GM23338 (cell line): ENCODE measurements at regions not wholly inside any gene's neighbourhood (a gene's known extent, or its start where the extent isn't known, plus 50 kb on each side); places are given as distances from the start of the nearest gene placed in this dataset.

Source experiments
- ATAC-seq: fragments of 200-7000 bp; cut with Tn5 transposase; 3 replicates; pipeline ENCODE4 v1.9.1; 2020
- DNase-seq: peaks from one replicate; pipeline ENCODE4 v3.0.0-alpha.2; 2015; ENCODE audit warnings: low spot score
- H2AFZ ChIP-seq: fragments of 200-600 bp; sonication (generic); 2 replicates; pipeline ENCODE4 v1.8.0; 2016; ENCODE audit warnings: antibody characterized with exemption, mild to moderate bottlenecking, moderate library complexity
- H3F3A ChIP-seq: fragments of 200-600 bp; sonication (generic); replicated peaks from 2 replicates; pipeline ENCODE4 v1.8.0; 2017; ENCODE audit warnings: antibody characterized with exemption, mixed run types, low read depth
- H3K27ac ChIP-seq: fragments of 200-600 bp; sonication (generic); 2 replicates; pipeline ENCODE4 v1.6.1; 2016; ENCODE audit warnings: low read depth
- H3K27me3 ChIP-seq: fragments of 200-600 bp; sonication (generic); 2 replicates; pipeline ENCODE4 v1.8.0; 2016; ENCODE audit warnings: mild to moderate bottlenecking, mixed run types, moderate library complexity; ENCODE audit not compliant: insufficient read depth
- H3K36me3 ChIP-seq: fragments of 200-600 bp; sonication (generic); 2 replicates; pipeline ENCODE4 v1.8.0; 2016; ENCODE audit warnings: mild to moderate bottlenecking; ENCODE audit not compliant: insufficient read depth
- H3K4me1 ChIP-seq: fragments of 200-600 bp; sonication (generic); 2 replicates; pipeline ENCODE4 v1.8.0; 2016; ENCODE audit warnings: mild to moderate bottlenecking, moderate library complexity; ENCODE audit not compliant: insufficient read depth
- H3K4me2 ChIP-seq: fragments of 200-600 bp; sonication (generic); 2 replicates; pipeline ENCODE4 v1.7.1; 2017; ENCODE audit warnings: mixed run types
- H3K4me3 ChIP-seq: fragments of 200-600 bp; sonication (generic); 2 replicates; pipeline ENCODE4 v1.6.1; 2016; ENCODE audit warnings: mixed run types
- H3K79me2 ChIP-seq: fragments of 200-600 bp; sonication (generic); replicated peaks from 2 replicates; pipeline ENCODE4 v1.8.0; 2017; ENCODE audit warnings: mild to moderate bottlenecking; ENCODE audit not compliant: insufficient read depth
- H3K9me2 ChIP-seq: fragments of 200-600 bp; sonication (generic); 2 replicates; pipeline ENCODE4 v1.8.0; 2017; ENCODE audit not compliant: insufficient read depth
- H4K20me1 ChIP-seq: fragments of 200-600 bp; sonication (generic); replicated peaks from 2 replicates; pipeline ENCODE4 v1.8.0; 2017; ENCODE audit warnings: mild to moderate bottlenecking; ENCODE audit not compliant: insufficient read depth
- H3K27ac Mint-ChIP-seq: 2 replicates; pipeline ENCODE4 v1.8.0; 2020; ENCODE audit warnings: inconsistent platforms, mild to moderate bottlenecking, moderate library complexity, mixed read lengths
- H3K27me3 Mint-ChIP-seq: 3 replicates; pipeline ENCODE4 v1.8.0; 2022; ENCODE audit warnings: low read depth, mild to moderate bottlenecking, moderate library complexity, mixed read lengths, inconsistent platforms; ENCODE audit not compliant: insufficient read depth, poor library complexity
- H3K36me3 Mint-ChIP-seq: 3 replicates; pipeline ENCODE4 v1.8.0; 2021; ENCODE audit warnings: low read depth, mild to moderate bottlenecking, inconsistent platforms, moderate library complexity, mixed read lengths
- H3K4me1 Mint-ChIP-seq: 3 replicates; pipeline ENCODE4 v1.8.0; 2020; ENCODE audit warnings: mild to moderate bottlenecking, inconsistent platforms, mixed read lengths
- H3K4me3 Mint-ChIP-seq: 3 replicates; pipeline ENCODE4 v1.8.0; 2021; ENCODE audit warnings: moderate library complexity, mild to moderate bottlenecking, inconsistent platforms, mixed read lengths
- H3K9me3 Mint-ChIP-seq: 3 replicates; pipeline ENCODE4 v1.8.0; 2020; ENCODE audit warnings: moderate library complexity, mild to moderate bottlenecking, inconsistent platforms, mixed read lengths
- CREB1 ChIP-seq: fragments of 250-450 bp; sonication (Bioruptor Pico); IDR thresholded peaks from 2 replicates; pipeline ENCODE4 v1.5.0; 2020; ENCODE audit warnings: low read depth, mild to moderate bottlenecking, moderate library complexity
- EZH2 ChIP-seq: fragments of 200-600 bp; sonication (generic); IDR thresholded peaks from one replicate; pipeline ENCODE4 v1.8.0; 2017; ENCODE audit warnings: antibody characterized with exemption, mild to moderate bottlenecking, low read depth; ENCODE audit not compliant: unreplicated experiment
- EZH2phosphoT487 ChIP-seq: fragments of 200-600 bp; sonication (generic); IDR thresholded peaks from one replicate; pipeline ENCODE4 v1.8.1; 2018; ENCODE audit warnings: antibody characterized with exemption; ENCODE audit not compliant: unreplicated experiment
- JUNB ChIP-seq: IDR thresholded peaks from one replicate; pipeline ENCODE4 v1.6.1; 2016; ENCODE audit warnings: antibody characterized with exemption; ENCODE audit not compliant: unreplicated experiment
- NANOG ChIP-seq: IDR thresholded peaks from 2 replicates; pipeline ENCODE4 v1.6.1; 2016; ENCODE audit warnings: antibody characterized with exemption, borderline replicate concordance
- POLR2AphosphoS5 ChIP-seq: IDR thresholded peaks from 2 replicates; pipeline ENCODE4 v1.6.1; 2016; ENCODE audit warnings: antibody characterized with exemption, low read depth
- REST ChIP-seq: IDR thresholded peaks from one replicate; pipeline ENCODE4 v1.6.1; 2018; ENCODE audit warnings: antibody characterized with exemption; ENCODE audit not compliant: unreplicated experiment
- STAT1 ChIP-seq: IDR thresholded peaks from one replicate; pipeline ENCODE4 v1.6.1; 2016; ENCODE audit warnings: antibody characterized with exemption; ENCODE audit not compliant: unreplicated experiment
- ZNF114 ChIP-seq: fragments of 250-450 bp; sonication (Bioruptor Pico); IDR thresholded peaks from 2 replicates; pipeline ENCODE4 v1.5.0; 2020; ENCODE audit warnings: mild to moderate bottlenecking, moderate library complexity
- ZNF331 ChIP-seq: fragments of 250-450 bp; sonication (Bioruptor Pico); IDR thresholded peaks from 2 replicates; pipeline ENCODE4 v1.5.0; 2020; ENCODE audit warnings: low read depth, mild to moderate bottlenecking, moderate library complexity
- TF ChIP-seq, protein P1 (sequence below): IDR thresholded peaks from 2 replicates; pipeline ENCODE4 v1.6.1; 2016; ENCODE audit warnings: antibody characterized with exemption
- TF ChIP-seq, protein P2 (sequence below): fragments of 250-450 bp; sonication (Bioruptor Pico); IDR thresholded peaks from 2 replicates; pipeline ENCODE4 v1.5.0; 2020; ENCODE audit warnings: mild to moderate bottlenecking, moderate library complexity
- TF ChIP-seq, protein P3 (sequence below), 2 experiments: fragments of 200-600 bp in 1 of 2; sonication (generic) in 1 of 2; conservative IDR thresholded peaks; 2 replicates each; pipeline versions ENCODE4 v1.5.1 to v1.6.1; 2016 to 2017; ENCODE audit warnings: antibody characterized with exemption in 2 of 2, low read depth in 2 of 2, mild to moderate bottlenecking in 2 of 2, moderate library complexity in 1 of 2

DNA sequence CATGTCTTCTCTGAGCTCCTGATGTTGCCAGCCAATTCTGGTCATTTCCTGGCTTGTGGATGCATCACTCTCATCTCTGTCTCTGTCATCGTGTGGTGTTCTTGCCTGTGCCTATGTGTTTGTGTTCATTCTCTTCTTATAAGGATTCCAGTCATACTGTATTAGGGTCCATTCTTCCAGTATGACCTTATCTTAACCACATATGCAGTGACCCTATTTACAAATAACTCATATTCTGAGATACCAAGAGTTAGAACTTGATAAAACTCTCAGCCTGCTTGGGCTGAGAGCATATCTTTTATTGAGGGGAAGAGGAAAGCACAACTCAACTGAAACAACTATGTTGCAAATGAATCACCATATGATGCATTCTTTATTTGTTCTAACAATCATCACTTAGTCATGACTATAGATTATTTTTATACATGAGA, 189.0 kb upstream of the ANXA10 start:
- no peak for ATAC-seq
- H3K4me3 Mint-ChIP-seq: no peak overlapping the region
- Histone ChIP-seq H3K4me3 (no peak overlapping the region), H3K4me2 (no peak overlapping the region), H3K36me3 (no peaks in the 10 kb centered on the region), H3K27me3 (no peaks in the 10 kb centered on the region), H3F3A (no peaks in the 10 kb centered on the region), H3K27ac (no peak overlapping the region), H4K20me1 (no peaks in the 10 kb centered on the region), H3K9me2 (peaks cover 3% of the 10 kb centered on the region; the same call in 1 of the 2 replicates), H2AFZ (no peak overlapping the region), H3K79me2 (no peaks in the 10 kb centered on the region), H3K4me1 (peaks cover under 1% of the 10 kb centered on the region; the same call in 1 of the 2 replicates)
- peaks cover 5% of the 10 kb centered on the region; the same call in 2 of the 3 replicates for H3K36me3 Mint-ChIP-seq
- H3K4me1 Mint-ChIP-seq: no peaks in the 10 kb centered on the region
- DNase-seq: no peak
- TF ChIP-seq REST (no peak), NANOG (no peak), ZNF331 (CRISPR knock-in tag) (no peak), ZNF114 (CRISPR knock-in tag) (no peak), EZH2 (no peak), POLR2AphosphoS5 (no peak), CREB1 (no peak), EZH2phosphoT487 (no peak), STAT1 (no peak), JUNB (no peak)
- TF ChIP-seq, protein P1, sequence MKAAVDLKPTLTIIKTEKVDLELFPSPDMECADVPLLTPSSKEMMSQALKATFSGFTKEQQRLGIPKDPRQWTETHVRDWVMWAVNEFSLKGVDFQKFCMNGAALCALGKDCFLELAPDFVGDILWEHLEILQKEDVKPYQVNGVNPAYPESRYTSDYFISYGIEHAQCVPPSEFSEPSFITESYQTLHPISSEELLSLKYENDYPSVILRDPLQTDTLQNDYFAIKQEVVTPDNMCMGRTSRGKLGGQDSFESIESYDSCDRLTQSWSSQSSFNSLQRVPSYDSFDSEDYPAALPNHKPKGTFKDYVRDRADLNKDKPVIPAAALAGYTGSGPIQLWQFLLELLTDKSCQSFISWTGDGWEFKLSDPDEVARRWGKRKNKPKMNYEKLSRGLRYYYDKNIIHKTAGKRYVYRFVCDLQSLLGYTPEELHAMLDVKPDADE: no peak
- TF ChIP-seq, protein P2, sequence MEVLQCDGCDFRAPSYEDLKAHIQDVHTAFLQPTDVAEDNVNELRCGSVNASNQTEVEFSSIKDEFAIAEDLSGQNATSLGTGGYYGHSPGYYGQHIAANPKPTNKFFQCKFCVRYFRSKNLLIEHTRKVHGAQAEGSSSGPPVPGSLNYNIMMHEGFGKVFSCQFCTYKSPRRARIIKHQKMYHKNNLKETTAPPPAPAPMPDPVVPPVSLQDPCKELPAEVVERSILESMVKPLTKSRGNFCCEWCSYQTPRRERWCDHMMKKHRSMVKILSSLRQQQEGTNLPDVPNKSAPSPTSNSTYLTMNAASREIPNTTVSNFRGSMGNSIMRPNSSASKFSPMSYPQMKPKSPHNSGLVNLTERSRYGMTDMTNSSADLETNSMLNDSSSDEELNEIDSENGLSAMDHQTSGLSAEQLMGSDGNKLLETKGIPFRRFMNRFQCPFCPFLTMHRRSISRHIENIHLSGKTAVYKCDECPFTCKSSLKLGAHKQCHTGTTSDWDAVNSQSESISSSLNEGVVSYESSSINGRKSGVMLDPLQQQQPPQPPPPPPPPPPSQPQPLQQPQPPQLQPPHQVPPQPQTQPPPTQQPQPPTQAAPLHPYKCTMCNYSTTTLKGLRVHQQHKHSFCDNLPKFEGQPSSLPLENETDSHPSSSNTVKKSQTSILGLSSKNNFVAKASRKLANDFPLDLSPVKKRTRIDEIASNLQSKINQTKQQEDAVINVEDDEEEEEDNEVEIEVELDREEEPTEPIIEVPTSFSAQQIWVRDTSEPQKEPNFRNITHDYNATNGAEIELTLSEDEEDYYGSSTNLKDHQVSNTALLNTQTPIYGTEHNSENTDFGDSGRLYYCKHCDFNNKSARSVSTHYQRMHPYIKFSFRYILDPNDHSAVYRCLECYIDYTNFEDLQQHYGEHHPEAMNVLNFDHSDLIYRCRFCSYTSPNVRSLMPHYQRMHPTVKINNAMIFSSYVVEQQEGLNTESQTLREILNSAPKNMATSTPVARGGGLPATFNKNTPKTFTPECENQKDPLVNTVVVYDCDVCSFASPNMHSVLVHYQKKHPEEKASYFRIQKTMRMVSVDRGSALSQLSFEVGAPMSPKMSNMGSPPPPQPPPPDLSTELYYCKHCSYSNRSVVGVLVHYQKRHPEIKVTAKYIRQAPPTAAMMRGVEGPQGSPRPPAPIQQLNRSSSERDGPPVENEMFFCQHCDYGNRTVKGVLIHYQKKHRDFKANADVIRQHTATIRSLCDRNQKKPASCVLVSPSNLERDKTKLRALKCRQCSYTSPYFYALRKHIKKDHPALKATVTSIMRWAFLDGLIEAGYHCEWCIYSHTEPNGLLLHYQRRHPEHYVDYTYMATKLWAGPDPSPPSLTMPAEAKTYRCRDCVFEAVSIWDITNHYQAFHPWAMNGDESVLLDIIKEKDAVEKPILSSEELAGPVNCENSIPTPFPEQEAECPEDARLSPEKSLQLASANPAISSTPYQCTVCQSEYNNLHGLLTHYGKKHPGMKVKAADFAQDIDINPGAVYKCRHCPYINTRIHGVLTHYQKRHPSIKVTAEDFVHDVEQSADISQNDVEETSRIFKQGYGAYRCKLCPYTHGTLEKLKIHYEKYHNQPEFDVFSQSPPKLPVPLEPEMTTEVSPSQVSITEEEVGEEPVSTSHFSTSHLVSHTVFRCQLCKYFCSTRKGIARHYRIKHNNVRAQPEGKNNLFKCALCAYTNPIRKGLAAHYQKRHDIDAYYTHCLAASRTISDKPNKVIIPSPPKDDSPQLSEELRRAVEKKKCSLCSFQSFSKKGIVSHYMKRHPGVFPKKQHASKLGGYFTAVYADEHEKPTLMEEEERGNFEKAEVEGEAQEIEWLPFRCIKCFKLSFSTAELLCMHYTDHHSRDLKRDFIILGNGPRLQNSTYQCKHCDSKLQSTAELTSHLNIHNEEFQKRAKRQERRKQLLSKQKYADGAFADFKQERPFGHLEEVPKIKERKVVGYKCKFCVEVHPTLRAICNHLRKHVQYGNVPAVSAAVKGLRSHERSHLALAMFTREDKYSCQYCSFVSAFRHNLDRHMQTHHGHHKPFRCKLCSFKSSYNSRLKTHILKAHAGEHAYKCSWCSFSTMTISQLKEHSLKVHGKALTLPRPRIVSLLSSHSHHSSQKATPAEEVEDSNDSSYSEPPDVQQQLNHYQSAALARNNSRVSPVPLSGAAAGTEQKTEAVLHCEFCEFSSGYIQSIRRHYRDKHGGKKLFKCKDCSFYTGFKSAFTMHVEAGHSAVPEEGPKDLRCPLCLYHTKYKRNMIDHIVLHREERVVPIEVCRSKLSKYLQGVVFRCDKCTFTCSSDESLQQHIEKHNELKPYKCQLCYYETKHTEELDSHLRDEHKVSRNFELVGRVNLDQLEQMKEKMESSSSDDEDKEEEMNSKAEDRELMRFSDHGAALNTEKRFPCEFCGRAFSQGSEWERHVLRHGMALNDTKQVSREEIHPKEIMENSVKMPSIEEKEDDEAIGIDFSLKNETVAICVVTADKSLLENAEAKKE (CRISPR knock-in tag): no peak
- TF ChIP-seq, protein P3, sequence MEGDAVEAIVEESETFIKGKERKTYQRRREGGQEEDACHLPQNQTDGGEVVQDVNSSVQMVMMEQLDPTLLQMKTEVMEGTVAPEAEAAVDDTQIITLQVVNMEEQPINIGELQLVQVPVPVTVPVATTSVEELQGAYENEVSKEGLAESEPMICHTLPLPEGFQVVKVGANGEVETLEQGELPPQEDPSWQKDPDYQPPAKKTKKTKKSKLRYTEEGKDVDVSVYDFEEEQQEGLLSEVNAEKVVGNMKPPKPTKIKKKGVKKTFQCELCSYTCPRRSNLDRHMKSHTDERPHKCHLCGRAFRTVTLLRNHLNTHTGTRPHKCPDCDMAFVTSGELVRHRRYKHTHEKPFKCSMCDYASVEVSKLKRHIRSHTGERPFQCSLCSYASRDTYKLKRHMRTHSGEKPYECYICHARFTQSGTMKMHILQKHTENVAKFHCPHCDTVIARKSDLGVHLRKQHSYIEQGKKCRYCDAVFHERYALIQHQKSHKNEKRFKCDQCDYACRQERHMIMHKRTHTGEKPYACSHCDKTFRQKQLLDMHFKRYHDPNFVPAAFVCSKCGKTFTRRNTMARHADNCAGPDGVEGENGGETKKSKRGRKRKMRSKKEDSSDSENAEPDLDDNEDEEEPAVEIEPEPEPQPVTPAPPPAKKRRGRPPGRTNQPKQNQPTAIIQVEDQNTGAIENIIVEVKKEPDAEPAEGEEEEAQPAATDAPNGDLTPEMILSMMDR (conservative IDR thresholded peaks at IDR 0.05; ENCODE audit: low read depth in 2 of 2): no peak
- no peaks in the 10 kb centered on the region for H3K27me3 Mint-ChIP-seq
- peaks cover 8% of the 10 kb centered on the region; the same call in 1 of the 3 replicates for H3K9me3 Mint-ChIP-seq
- no peak overlapping the region for H3K27ac Mint-ChIP-seq
